NCI-H2171 (cell line): ENCODE measurements at regions not wholly inside any gene's neighbourhood (a gene's known extent, or its start where the extent isn't known, plus 50 kb on each side); places are given as distances from the start of the nearest gene placed in this dataset.

ENCODE experiments used
- DNase-seq: peaks from one replicate; lab custom pipeline; 2025; lab: John Stamatoyannopoulos, UW

DNA sequence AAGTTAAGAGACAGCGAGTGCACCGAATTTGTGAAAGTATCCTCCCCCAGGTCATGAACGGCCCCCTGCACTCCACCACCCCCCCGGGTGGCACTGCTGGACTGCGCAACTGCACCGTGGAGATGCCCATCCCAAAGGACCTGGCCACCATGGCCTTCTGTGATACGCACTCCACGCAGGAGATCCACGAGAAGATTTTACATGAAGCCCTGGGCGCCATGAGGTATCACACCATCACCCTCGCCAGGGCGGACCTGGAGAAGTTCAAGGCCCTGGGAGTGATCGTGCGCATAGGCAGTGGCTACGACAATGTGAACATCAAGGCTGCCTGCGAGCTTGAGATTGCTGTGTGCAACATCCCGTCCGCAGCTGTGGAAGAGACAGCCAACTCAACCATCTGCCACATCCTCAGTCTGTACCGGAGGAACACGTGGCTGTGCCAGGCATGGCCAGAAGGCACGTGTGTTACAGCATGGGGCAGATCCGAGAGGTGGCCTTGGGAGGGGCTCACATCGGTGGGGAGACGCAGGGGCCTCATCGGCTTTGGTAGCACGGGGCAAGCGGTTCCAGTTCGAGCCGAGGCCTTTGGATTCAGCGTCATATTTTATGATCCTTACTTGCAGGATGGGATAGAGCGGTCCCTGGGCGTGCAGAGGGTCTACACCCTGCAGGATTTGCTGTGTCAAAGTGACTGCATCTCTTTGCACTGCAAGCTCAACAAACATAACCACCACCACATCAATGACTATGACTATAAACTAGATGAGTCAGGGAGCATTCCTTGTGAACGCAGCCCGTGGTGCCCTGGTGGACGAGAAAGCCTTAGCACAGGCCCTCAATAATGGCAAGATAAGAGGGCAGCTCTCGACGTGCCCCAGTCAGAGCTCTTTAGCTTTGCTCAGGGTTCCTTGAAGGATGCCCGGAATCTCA is 290.8 kb upstream of the MC4R start:
- no peak for DNase-seq

DNA sequence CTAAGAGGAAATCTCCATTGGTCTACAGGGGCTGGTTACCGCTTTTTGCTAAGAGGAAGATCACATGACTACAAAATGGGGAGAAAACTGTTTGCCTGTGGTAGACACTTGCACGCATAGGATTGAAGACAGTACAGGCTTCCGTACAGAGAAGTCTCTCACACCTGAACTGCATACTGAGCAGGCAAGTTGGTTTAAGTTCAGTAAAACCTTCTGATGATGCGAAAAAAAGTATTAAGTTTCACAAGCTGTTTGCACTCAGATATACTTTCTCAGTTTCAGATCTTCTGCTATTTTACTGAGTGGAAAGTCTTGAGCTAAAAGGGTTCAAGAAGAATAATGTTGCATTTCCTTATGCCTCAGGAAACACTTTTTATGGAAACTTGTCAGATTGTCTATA is 292.2 kb upstream of the MC4R start:
- no peak for DNase-seq

DNA sequence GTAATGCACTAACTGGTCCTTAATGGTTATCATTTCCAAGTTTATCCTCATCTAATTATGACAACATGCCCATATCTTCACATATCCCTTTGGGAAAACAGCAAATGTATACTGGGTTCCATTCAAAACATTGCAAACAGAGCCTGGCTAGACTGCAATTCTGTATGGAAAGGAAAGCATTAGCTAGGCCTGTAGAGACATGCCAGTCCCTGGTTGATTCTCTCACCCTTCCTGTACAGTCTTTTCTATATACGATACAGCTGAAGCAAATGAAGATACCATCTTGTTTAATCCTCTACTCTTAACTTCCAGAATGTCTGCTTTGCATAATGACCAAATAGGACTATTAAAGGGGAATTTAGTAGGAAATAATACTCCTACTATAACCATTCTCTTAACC is 294.4 kb upstream of the MC4R start:
- DNase-seq: no peak

- no peak for DNase-seq
Observed at GRCh38 chr18:60668583-60668982, 296.0 kb upstream of the MC4R start.

- no peak for DNase-seq
Observed at GRCh38 chr18:60669938-60670337, 297.4 kb upstream of the MC4R start.

DNA sequence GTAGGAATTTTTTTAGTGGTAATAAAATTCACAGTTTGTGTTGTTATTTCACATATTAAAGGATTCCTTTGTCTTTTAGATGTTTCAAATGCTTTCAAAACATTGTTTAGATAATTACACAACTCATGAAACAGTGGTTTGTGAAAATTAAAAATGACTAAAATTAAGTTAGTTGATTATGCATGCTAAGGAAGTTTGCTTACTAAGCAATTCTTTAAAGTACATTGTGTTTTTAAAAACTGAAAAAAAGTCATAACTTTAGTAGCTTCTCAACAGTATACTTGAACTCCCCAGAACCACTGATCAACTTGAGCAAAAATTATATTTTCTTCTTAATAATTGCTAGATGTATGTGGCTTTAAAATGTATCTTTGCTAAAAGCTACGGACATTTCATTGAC is 298.4 kb upstream of the MC4R start:
- no peak for DNase-seq

GRCh38 chr18:60675126-60675525 is 302.6 kb upstream of the MC4R start:
- no peak for DNase-seq

GRCh38 chr18:60675801-60676200 is 303.2 kb upstream of the MC4R start:
- DNase-seq: peak; percentile 79

DNA sequence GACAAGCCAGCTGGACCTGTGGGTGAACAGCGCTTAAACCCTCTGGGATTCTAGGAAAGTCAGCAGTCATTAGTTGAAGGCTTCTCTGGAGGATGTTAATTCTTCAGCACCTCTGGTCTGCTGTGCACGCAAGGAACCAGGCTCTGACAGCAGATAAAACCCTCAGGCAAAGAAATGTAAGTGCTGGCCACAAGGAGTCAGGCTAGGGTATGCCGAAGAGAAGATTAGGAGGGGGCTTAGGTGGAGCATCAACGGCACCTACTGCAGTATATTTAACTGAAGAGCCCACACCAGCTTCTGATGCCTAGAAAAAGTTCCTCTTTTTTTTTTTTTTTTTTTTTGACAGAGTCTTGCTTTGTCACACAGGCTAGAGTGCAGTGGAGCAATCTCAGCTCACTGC is 304.2 kb upstream of the MC4R start:
- peak; percentile 66 for DNase-seq

GRCh38 chr18:60684843-60685513 is 312.4 kb upstream of the MC4R start:
- DNase-seq: no peak

DNA sequence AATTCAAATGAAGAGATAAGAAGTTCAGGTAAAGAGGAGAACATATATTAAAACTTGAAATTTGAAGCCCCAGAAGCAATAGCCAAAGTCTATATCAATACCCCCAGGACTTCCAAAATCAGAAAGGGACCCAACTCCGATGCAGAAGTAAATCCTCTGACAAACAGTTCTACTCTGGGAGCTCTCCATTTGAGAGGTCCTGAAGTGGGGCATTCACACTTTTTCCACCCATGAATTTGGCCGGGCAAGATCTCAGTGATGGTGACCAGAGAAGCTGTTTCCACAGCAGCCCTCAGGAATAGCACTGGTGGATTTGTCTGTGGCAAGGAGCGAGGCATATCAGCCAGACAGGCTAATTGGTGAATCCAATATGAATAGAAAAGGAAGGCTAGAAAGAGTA is 313.6 kb upstream of the MC4R start:
- no peak for DNase-seq

- DNase-seq: no peak
Observed at GRCh38 chr18:60691061-60691460, 318.5 kb upstream of the MC4R start.

DNA sequence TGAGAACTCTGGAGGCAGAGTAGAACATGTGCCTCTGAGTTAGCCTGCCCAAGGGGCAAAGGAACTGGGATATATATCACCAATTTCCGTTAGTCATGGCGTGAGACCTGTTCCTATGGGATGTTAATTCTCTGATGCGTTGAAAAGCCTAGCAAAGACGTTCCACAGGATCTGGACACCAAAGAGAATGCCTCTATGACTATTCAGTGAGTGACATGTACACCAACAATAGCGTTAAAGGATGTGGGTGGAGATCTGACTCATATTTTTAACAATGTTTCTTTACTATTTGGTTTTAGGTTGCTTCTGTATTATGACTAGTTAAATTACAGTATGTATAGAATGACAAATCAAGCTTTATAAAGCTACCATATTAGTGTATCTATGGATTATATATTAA is 320.9 kb upstream of the MC4R start:
- no peak for DNase-seq

DNA sequence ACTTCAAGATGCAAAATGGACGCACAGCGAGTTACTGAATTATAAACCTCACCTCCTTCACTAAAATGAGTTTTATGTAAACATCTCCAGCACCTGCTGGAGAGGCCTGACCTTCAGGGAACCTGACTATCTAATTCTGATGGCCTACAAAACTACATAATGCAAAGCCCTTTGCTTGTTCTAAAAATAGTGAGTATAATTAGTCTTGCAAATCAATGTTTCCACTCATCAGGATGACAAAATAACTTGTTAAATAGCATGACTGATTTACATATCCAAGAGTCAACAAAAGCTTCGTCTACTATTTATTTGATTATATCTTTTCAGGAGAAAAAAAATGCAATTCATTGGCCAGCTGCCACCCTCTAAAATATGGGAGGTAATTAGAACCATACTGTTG is 326.3 kb upstream of the MC4R start:
- DNase-seq: no peak

DNA sequence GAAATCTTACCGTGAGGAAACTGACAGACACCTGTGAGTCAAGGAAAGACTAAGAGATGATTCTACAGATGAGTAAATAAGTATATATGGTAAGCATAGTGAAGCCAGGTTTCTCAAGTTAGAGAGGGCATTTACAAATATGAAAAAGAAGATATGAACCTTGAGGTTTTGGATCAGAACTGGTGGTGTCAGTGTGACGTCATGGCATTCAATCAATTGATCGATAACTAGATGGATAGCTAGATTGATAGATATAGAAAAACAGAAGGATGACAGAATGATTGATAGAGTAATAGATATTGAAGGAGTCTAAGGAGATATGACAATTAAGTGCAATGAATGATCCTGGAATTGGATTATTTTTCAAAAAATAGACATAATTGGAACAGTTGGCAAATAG is 350.2 kb upstream of the MC4R start:
- no peak for DNase-seq

- no peak for DNase-seq
Observed at GRCh38 chr18:60732143-60732542, 359.6 kb upstream of the MC4R start.

DNA sequence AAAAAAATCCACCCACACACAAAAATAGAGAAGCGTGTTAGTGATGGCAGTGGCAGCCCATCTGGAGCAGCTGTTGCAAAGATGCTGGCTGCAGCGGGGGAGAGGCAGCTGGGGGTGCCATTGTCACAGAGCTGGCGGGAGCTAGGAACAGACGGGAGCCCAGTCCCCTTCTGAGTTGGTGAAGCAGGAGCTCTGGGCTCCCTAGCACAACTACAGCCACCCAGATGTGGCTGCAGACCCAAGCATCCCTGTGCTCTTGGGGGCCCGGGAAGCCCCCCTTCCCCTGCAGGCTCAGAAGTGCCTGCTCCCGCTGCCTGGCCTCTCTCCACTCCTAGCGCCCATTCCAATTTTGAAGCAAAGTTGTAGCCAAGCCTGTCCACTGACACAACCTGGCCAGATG is 366.6 kb upstream of the MC4R start:
- no peak for DNase-seq

GRCh38 chr18:60740313-60740712 is 367.7 kb upstream of the MC4R start:
- DNase-seq: no peak

- no peak for DNase-seq
Observed at GRCh38 chr18:60746491-60746890, 373.9 kb upstream of the MC4R start.

DNA sequence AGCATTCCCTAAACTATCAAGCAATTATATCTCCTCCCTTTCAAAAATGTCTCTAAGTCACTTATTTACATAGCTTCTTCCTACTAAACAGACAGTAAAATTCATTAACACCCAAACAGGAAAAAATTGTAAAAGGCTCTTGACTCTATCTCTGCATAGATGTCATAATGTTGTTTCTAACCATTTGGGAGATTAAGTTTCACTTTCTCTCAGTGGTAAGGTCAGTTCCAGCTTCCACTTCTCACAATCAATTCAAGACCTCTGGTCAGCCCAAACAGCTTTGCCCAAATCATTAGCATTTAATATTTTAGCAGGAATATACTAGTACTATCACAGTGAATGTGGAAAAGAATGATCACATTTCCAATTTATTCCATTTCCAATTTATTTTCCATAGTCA is 374.3 kb upstream of the MC4R start:
- no peak for DNase-seq

GRCh38 chr18:60753753-60754152 is 381.2 kb upstream of the MC4R start:
- DNase-seq: no peak

- no peak for DNase-seq
Observed at GRCh38 chr18:60754413-60755009, 381.9 kb upstream of the MC4R start.

DNA sequence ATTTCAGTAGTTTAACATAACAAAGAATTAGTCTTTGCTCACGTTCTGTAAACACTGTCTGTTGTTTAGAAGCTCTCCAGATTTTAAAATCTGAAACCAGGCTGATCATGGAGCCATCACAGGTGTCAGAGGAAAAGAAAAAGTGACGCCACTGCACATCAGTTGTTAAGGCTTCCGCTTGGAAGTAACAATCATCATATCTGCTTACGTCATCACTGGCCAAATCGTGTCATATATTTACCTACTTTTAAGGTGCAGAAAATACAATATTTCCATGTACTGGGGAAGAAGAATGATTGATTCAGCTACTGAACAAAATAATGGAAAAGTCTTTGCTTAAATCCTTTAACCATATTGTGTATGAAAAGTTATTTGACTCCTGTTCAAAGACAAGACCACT is 382.6 kb upstream of the MC4R start:
- DNase-seq: no peak
